GM23338 (cell line): ENCODE measurements at regions not wholly inside any gene's neighbourhood (a gene's known extent, or its start where the extent isn't known, plus 50 kb on each side); places are given as distances from the start of the nearest gene placed in this dataset.

Experiments used
- ATAC-seq: fragments of 200-7000 bp; cut with Tn5 transposase; 3 replicates; pipeline ENCODE4 v1.9.1; 2020
- DNase-seq: peaks from one replicate; pipeline ENCODE4 v3.0.0-alpha.2; 2015; ENCODE audit warnings: low spot score
- H2AFZ ChIP-seq: fragments of 200-600 bp; sonication (generic); 2 replicates; pipeline ENCODE4 v1.8.0; 2016; ENCODE audit warnings: antibody characterized with exemption, mild to moderate bottlenecking, moderate library complexity
- H3F3A ChIP-seq: fragments of 200-600 bp; sonication (generic); replicated peaks from 2 replicates; pipeline ENCODE4 v1.8.0; 2017; ENCODE audit warnings: antibody characterized with exemption, mixed run types, low read depth
- H3K27ac ChIP-seq: fragments of 200-600 bp; sonication (generic); 2 replicates; pipeline ENCODE4 v1.6.1; 2016; ENCODE audit warnings: low read depth
- H3K27me3 ChIP-seq: fragments of 200-600 bp; sonication (generic); 2 replicates; pipeline ENCODE4 v1.8.0; 2016; ENCODE audit warnings: mild to moderate bottlenecking, mixed run types, moderate library complexity; ENCODE audit not compliant: insufficient read depth
- H3K36me3 ChIP-seq: fragments of 200-600 bp; sonication (generic); 2 replicates; pipeline ENCODE4 v1.8.0; 2016; ENCODE audit warnings: mild to moderate bottlenecking; ENCODE audit not compliant: insufficient read depth
- H3K4me1 ChIP-seq: fragments of 200-600 bp; sonication (generic); 2 replicates; pipeline ENCODE4 v1.8.0; 2016; ENCODE audit warnings: mild to moderate bottlenecking, moderate library complexity; ENCODE audit not compliant: insufficient read depth
- H3K4me2 ChIP-seq: fragments of 200-600 bp; sonication (generic); 2 replicates; pipeline ENCODE4 v1.7.1; 2017; ENCODE audit warnings: mixed run types
- H3K4me3 ChIP-seq: fragments of 200-600 bp; sonication (generic); 2 replicates; pipeline ENCODE4 v1.6.1; 2016; ENCODE audit warnings: mixed run types
- H3K79me2 ChIP-seq: fragments of 200-600 bp; sonication (generic); replicated peaks from 2 replicates; pipeline ENCODE4 v1.8.0; 2017; ENCODE audit warnings: mild to moderate bottlenecking; ENCODE audit not compliant: insufficient read depth
- H3K9me2 ChIP-seq: fragments of 200-600 bp; sonication (generic); 2 replicates; pipeline ENCODE4 v1.8.0; 2017; ENCODE audit not compliant: insufficient read depth
- H4K20me1 ChIP-seq: fragments of 200-600 bp; sonication (generic); replicated peaks from 2 replicates; pipeline ENCODE4 v1.8.0; 2017; ENCODE audit warnings: mild to moderate bottlenecking; ENCODE audit not compliant: insufficient read depth
- H3K27ac Mint-ChIP-seq: 2 replicates; pipeline ENCODE4 v1.8.0; 2020; ENCODE audit warnings: inconsistent platforms, mild to moderate bottlenecking, moderate library complexity, mixed read lengths
- H3K27me3 Mint-ChIP-seq: 3 replicates; pipeline ENCODE4 v1.8.0; 2022; ENCODE audit warnings: low read depth, mild to moderate bottlenecking, moderate library complexity, mixed read lengths, inconsistent platforms; ENCODE audit not compliant: insufficient read depth, poor library complexity
- H3K36me3 Mint-ChIP-seq: 3 replicates; pipeline ENCODE4 v1.8.0; 2021; ENCODE audit warnings: low read depth, mild to moderate bottlenecking, inconsistent platforms, moderate library complexity, mixed read lengths
- H3K4me1 Mint-ChIP-seq: 3 replicates; pipeline ENCODE4 v1.8.0; 2020; ENCODE audit warnings: mild to moderate bottlenecking, inconsistent platforms, mixed read lengths
- H3K4me3 Mint-ChIP-seq: 3 replicates; pipeline ENCODE4 v1.8.0; 2021; ENCODE audit warnings: moderate library complexity, mild to moderate bottlenecking, inconsistent platforms, mixed read lengths
- H3K9me3 Mint-ChIP-seq: 3 replicates; pipeline ENCODE4 v1.8.0; 2020; ENCODE audit warnings: moderate library complexity, mild to moderate bottlenecking, inconsistent platforms, mixed read lengths
- CREB1 ChIP-seq: fragments of 250-450 bp; sonication (Bioruptor Pico); IDR thresholded peaks from 2 replicates; pipeline ENCODE4 v1.5.0; 2020; ENCODE audit warnings: low read depth, mild to moderate bottlenecking, moderate library complexity
- EZH2 ChIP-seq: fragments of 200-600 bp; sonication (generic); IDR thresholded peaks from one replicate; pipeline ENCODE4 v1.8.0; 2017; ENCODE audit warnings: antibody characterized with exemption, mild to moderate bottlenecking, low read depth; ENCODE audit not compliant: unreplicated experiment
- EZH2phosphoT487 ChIP-seq: fragments of 200-600 bp; sonication (generic); IDR thresholded peaks from one replicate; pipeline ENCODE4 v1.8.1; 2018; ENCODE audit warnings: antibody characterized with exemption; ENCODE audit not compliant: unreplicated experiment
- JUNB ChIP-seq: IDR thresholded peaks from one replicate; pipeline ENCODE4 v1.6.1; 2016; ENCODE audit warnings: antibody characterized with exemption; ENCODE audit not compliant: unreplicated experiment
- NANOG ChIP-seq: IDR thresholded peaks from 2 replicates; pipeline ENCODE4 v1.6.1; 2016; ENCODE audit warnings: antibody characterized with exemption, borderline replicate concordance
- POLR2AphosphoS5 ChIP-seq: IDR thresholded peaks from 2 replicates; pipeline ENCODE4 v1.6.1; 2016; ENCODE audit warnings: antibody characterized with exemption, low read depth
- STAT1 ChIP-seq: IDR thresholded peaks from one replicate; pipeline ENCODE4 v1.6.1; 2016; ENCODE audit warnings: antibody characterized with exemption; ENCODE audit not compliant: unreplicated experiment
- ZNF114 ChIP-seq: fragments of 250-450 bp; sonication (Bioruptor Pico); IDR thresholded peaks from 2 replicates; pipeline ENCODE4 v1.5.0; 2020; ENCODE audit warnings: mild to moderate bottlenecking, moderate library complexity
- ZNF331 ChIP-seq: fragments of 250-450 bp; sonication (Bioruptor Pico); IDR thresholded peaks from 2 replicates; pipeline ENCODE4 v1.5.0; 2020; ENCODE audit warnings: low read depth, mild to moderate bottlenecking, moderate library complexity
- TF ChIP-seq, protein P1 (sequence below), 2 experiments: fragments of 200-600 bp in 1 of 2; sonication (generic) in 1 of 2; conservative IDR thresholded peaks; 2 replicates each; pipeline versions ENCODE4 v1.5.1 to v1.6.1; 2016 to 2017; ENCODE audit warnings: antibody characterized with exemption in 2 of 2, low read depth in 2 of 2, mild to moderate bottlenecking in 2 of 2, moderate library complexity in 1 of 2
- TF ChIP-seq, protein P2 (sequence below): fragments of 250-450 bp; sonication (Bioruptor Pico); IDR thresholded peaks from 2 replicates; pipeline ENCODE4 v1.5.0; 2020; ENCODE audit warnings: mild to moderate bottlenecking, moderate library complexity
- TF ChIP-seq, protein P3 (sequence below): IDR thresholded peaks from one replicate; pipeline ENCODE4 v1.6.1; 2018; ENCODE audit warnings: antibody characterized with exemption; ENCODE audit not compliant: unreplicated experiment

DNA sequence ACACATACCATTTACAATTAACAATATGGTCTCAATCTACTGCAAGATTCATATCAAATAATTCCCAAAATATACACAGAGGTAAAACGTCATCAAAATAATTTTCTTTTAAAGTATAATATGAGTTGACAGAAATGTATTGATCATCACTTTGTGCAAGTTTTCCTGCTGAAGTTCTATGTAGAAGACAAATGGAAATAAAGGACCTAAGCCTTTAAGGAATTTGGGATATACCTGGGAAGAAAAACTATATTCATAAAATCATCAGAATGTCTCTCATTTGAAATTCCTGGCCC, 61.1 kb upstream of the DAAM1 start:
- ATAC-seq (no peak), DNase-seq (no peak)
- Histone ChIP-seq H3K4me1 (no peaks in the 10 kb centered on the region), H3K27ac (no peak overlapping the region), H3K36me3 (no peaks in the 10 kb centered on the region), H3F3A (no peaks in the 10 kb centered on the region), H3K4me3 (no peak overlapping the region), H2AFZ (no peak overlapping the region), H3K27me3 (no peaks in the 10 kb centered on the region), H4K20me1 (no peaks in the 10 kb centered on the region), H3K9me2 (no peaks in the 10 kb centered on the region), H3K4me2 (no peak overlapping the region), H3K79me2 (no peaks in the 10 kb centered on the region)
- Mint-ChIP-seq H3K27me3 (no peaks in the 10 kb centered on the region), H3K4me1 (no peaks in the 10 kb centered on the region), H3K36me3 (no peaks in the 10 kb centered on the region), H3K4me3 (no peak overlapping the region), H3K9me3 (no peaks in the 10 kb centered on the region), H3K27ac (no peak overlapping the region)
- no peak for TF ChIP-seq JUNB

DNA sequence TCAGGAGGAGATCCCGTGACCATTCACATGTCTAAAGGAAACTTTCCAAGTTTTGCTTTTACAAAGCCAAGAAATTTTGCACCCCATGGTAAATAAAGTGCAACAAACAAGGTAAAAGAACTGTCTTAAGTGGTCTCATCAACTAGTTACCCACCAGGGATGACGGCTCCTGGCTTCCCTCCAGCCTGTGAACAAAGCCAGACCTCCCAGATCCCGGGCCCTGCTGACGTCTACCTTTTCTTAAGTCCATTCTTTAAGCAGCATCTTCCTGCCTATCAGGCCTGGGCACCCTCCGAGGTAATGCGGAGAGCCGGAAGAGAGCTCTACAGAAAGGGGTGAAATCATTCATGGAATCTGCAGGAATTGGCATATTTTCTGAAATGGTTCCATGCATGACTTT, 58.0 kb upstream of the DAAM1 start:
- H3K27ac Mint-ChIP-seq: no peak overlapping the region
- H3K4me3 Mint-ChIP-seq: no peak overlapping the region
- H3K9me2 ChIP-seq: no peaks in the 10 kb centered on the region
- peak; percentile 17 for DNase-seq
- no peaks in the 10 kb centered on the region for H3K4me1 ChIP-seq
- H4K20me1 ChIP-seq: no peaks in the 10 kb centered on the region
- H3K36me3 ChIP-seq: no peaks in the 10 kb centered on the region
- no peak overlapping the region for H3K27ac ChIP-seq
- H3K9me3 Mint-ChIP-seq: no peaks in the 10 kb centered on the region
- peak; percentile 26; the same call in 1 of the 3 replicates for ATAC-seq
- peaks cover 6% of the 10 kb centered on the region; the same call in 2 of the 3 replicates for H3K4me1 Mint-ChIP-seq
- 0 out of 2 replicates have a peak overlapping the region, but pooled peaks have one; percentile 23 for H2AFZ ChIP-seq
- H3K79me2 ChIP-seq: no peaks in the 10 kb centered on the region
- H3F3A ChIP-seq: no peaks in the 10 kb centered on the region
- no peak overlapping the region for H3K4me3 ChIP-seq
- H3K4me2 ChIP-seq: no peak overlapping the region
- H3K27me3 Mint-ChIP-seq: peaks cover 1% of the 10 kb centered on the region
- H3K27me3 ChIP-seq: no peaks in the 10 kb centered on the region
- no peaks in the 10 kb centered on the region for H3K36me3 Mint-ChIP-seq
- TF ChIP-seq POLR2AphosphoS5 (no peak), EZH2 (no peak), EZH2phosphoT487 (no peak), CREB1 (CRISPR knock-in tag) (no peak), JUNB (no peak), NANOG (no peak), ZNF331 (no peak), ZNF114 (CRISPR knock-in tag) (no peak), STAT1 (no peak)
- TF ChIP-seq, protein P1, sequence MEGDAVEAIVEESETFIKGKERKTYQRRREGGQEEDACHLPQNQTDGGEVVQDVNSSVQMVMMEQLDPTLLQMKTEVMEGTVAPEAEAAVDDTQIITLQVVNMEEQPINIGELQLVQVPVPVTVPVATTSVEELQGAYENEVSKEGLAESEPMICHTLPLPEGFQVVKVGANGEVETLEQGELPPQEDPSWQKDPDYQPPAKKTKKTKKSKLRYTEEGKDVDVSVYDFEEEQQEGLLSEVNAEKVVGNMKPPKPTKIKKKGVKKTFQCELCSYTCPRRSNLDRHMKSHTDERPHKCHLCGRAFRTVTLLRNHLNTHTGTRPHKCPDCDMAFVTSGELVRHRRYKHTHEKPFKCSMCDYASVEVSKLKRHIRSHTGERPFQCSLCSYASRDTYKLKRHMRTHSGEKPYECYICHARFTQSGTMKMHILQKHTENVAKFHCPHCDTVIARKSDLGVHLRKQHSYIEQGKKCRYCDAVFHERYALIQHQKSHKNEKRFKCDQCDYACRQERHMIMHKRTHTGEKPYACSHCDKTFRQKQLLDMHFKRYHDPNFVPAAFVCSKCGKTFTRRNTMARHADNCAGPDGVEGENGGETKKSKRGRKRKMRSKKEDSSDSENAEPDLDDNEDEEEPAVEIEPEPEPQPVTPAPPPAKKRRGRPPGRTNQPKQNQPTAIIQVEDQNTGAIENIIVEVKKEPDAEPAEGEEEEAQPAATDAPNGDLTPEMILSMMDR (conservative IDR thresholded peaks at IDR 0.05; ENCODE audit: low read depth in 2 of 2): no peak
- TF ChIP-seq, protein P2, sequence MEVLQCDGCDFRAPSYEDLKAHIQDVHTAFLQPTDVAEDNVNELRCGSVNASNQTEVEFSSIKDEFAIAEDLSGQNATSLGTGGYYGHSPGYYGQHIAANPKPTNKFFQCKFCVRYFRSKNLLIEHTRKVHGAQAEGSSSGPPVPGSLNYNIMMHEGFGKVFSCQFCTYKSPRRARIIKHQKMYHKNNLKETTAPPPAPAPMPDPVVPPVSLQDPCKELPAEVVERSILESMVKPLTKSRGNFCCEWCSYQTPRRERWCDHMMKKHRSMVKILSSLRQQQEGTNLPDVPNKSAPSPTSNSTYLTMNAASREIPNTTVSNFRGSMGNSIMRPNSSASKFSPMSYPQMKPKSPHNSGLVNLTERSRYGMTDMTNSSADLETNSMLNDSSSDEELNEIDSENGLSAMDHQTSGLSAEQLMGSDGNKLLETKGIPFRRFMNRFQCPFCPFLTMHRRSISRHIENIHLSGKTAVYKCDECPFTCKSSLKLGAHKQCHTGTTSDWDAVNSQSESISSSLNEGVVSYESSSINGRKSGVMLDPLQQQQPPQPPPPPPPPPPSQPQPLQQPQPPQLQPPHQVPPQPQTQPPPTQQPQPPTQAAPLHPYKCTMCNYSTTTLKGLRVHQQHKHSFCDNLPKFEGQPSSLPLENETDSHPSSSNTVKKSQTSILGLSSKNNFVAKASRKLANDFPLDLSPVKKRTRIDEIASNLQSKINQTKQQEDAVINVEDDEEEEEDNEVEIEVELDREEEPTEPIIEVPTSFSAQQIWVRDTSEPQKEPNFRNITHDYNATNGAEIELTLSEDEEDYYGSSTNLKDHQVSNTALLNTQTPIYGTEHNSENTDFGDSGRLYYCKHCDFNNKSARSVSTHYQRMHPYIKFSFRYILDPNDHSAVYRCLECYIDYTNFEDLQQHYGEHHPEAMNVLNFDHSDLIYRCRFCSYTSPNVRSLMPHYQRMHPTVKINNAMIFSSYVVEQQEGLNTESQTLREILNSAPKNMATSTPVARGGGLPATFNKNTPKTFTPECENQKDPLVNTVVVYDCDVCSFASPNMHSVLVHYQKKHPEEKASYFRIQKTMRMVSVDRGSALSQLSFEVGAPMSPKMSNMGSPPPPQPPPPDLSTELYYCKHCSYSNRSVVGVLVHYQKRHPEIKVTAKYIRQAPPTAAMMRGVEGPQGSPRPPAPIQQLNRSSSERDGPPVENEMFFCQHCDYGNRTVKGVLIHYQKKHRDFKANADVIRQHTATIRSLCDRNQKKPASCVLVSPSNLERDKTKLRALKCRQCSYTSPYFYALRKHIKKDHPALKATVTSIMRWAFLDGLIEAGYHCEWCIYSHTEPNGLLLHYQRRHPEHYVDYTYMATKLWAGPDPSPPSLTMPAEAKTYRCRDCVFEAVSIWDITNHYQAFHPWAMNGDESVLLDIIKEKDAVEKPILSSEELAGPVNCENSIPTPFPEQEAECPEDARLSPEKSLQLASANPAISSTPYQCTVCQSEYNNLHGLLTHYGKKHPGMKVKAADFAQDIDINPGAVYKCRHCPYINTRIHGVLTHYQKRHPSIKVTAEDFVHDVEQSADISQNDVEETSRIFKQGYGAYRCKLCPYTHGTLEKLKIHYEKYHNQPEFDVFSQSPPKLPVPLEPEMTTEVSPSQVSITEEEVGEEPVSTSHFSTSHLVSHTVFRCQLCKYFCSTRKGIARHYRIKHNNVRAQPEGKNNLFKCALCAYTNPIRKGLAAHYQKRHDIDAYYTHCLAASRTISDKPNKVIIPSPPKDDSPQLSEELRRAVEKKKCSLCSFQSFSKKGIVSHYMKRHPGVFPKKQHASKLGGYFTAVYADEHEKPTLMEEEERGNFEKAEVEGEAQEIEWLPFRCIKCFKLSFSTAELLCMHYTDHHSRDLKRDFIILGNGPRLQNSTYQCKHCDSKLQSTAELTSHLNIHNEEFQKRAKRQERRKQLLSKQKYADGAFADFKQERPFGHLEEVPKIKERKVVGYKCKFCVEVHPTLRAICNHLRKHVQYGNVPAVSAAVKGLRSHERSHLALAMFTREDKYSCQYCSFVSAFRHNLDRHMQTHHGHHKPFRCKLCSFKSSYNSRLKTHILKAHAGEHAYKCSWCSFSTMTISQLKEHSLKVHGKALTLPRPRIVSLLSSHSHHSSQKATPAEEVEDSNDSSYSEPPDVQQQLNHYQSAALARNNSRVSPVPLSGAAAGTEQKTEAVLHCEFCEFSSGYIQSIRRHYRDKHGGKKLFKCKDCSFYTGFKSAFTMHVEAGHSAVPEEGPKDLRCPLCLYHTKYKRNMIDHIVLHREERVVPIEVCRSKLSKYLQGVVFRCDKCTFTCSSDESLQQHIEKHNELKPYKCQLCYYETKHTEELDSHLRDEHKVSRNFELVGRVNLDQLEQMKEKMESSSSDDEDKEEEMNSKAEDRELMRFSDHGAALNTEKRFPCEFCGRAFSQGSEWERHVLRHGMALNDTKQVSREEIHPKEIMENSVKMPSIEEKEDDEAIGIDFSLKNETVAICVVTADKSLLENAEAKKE: no peak
- TF ChIP-seq, protein P3, sequence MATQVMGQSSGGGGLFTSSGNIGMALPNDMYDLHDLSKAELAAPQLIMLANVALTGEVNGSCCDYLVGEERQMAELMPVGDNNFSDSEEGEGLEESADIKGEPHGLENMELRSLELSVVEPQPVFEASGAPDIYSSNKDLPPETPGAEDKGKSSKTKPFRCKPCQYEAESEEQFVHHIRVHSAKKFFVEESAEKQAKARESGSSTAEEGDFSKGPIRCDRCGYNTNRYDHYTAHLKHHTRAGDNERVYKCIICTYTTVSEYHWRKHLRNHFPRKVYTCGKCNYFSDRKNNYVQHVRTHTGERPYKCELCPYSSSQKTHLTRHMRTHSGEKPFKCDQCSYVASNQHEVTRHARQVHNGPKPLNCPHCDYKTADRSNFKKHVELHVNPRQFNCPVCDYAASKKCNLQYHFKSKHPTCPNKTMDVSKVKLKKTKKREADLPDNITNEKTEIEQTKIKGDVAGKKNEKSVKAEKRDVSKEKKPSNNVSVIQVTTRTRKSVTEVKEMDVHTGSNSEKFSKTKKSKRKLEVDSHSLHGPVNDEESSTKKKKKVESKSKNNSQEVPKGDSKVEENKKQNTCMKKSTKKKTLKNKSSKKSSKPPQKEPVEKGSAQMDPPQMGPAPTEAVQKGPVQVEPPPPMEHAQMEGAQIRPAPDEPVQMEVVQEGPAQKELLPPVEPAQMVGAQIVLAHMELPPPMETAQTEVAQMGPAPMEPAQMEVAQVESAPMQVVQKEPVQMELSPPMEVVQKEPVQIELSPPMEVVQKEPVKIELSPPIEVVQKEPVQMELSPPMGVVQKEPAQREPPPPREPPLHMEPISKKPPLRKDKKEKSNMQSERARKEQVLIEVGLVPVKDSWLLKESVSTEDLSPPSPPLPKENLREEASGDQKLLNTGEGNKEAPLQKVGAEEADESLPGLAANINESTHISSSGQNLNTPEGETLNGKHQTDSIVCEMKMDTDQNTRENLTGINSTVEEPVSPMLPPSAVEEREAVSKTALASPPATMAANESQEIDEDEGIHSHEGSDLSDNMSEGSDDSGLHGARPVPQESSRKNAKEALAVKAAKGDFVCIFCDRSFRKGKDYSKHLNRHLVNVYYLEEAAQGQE: no peak
